Loucy (cell line): ENCODE measurements at regions not wholly inside any gene's neighbourhood (a gene's known extent, or its start where the extent isn't known, plus 50 kb on each side); places are given as distances from the start of the nearest gene placed in this dataset.

Source experiments
- H2AFZ ChIP-seq: fragments of 200-600 bp; sonication (generic); 2 replicates; pipeline ENCODE4 v1.6.0; 2016; ENCODE audit warnings: antibody characterized with exemption, mild to moderate bottlenecking, low read length, moderate library complexity
- H3F3A ChIP-seq: fragments of 200-600 bp; 2 replicates; pipeline ENCODE4 v1.6.0; 2016; ENCODE audit warnings: antibody characterized with exemption, low read depth, mild to moderate bottlenecking
- H3K27me3 ChIP-seq: fragments of 200-600 bp; sonication (generic); 2 replicates; pipeline ENCODE4 v1.6.1; 2014; ENCODE audit warnings: low read length, mild to moderate bottlenecking; ENCODE audit not compliant: insufficient read depth, poor library complexity, severe bottlenecking
- H3K36me3 ChIP-seq: fragments of 200-600 bp; sonication (generic); 2 replicates; pipeline ENCODE4 v1.6.1; 2016; ENCODE audit warnings: low read length; ENCODE audit not compliant: insufficient read depth
- H3K4me1 ChIP-seq: fragments of 200-600 bp; sonication (generic); 2 replicates; pipeline ENCODE4 v1.5.1; 2014; ENCODE audit warnings: low read length, mild to moderate bottlenecking; ENCODE audit not compliant: insufficient read depth, poor library complexity, severe bottlenecking
- H3K4me2 ChIP-seq: fragments of 200-600 bp; sonication (generic); 2 replicates; pipeline ENCODE4 v1.6.0; 2014; ENCODE audit warnings: antibody characterized with exemption, low read length, low read depth, mild to moderate bottlenecking; ENCODE audit not compliant: poor library complexity, severe bottlenecking
- H3K4me3 ChIP-seq: fragments of 200-600 bp; sonication (generic); 2 replicates; pipeline ENCODE4 v1.5.1; 2014; ENCODE audit warnings: low read length, mild to moderate bottlenecking, mixed read lengths; ENCODE audit not compliant: poor library complexity, severe bottlenecking
- H3K79me2 ChIP-seq: fragments of 200-600 bp; sonication (generic); 2 replicates; pipeline ENCODE4 v1.6.1; 2014; ENCODE audit warnings: low read length; ENCODE audit not compliant: insufficient read depth
- H3K9ac ChIP-seq: fragments of 200-600 bp; sonication (generic); 2 replicates; pipeline ENCODE4 v1.6.0; 2014; ENCODE audit warnings: mild to moderate bottlenecking, low read depth, low read length, moderate library complexity; ENCODE audit not compliant: poor library complexity, severe bottlenecking
- H3K9me2 ChIP-seq: fragments of 200-600 bp; sonication (generic); replicated peaks from 2 replicates; pipeline ENCODE4 v1.6.1; 2016; ENCODE audit warnings: low read depth, low read length, mixed read lengths
- H3K9me3 ChIP-seq: fragments of 200-600 bp; sonication (generic); 2 replicates; pipeline ENCODE4 v1.6.1; 2014; ENCODE audit warnings: mild to moderate bottlenecking, antibody characterized with exemption, low read length, low read depth; ENCODE audit not compliant: insufficient read depth
- H4K20me1 ChIP-seq: fragments of 200-600 bp; sonication (generic); 2 replicates; pipeline ENCODE4 v1.6.0; 2014; ENCODE audit warnings: antibody characterized with exemption, low read length, mild to moderate bottlenecking; ENCODE audit not compliant: insufficient read depth, poor library complexity, severe bottlenecking
- CTCF ChIP-seq: fragments of 200-600 bp; sonication (generic); conservative IDR thresholded peaks from 2 replicates; pipeline ENCODE4 v1.5.1; 2014; ENCODE audit warnings: mild to moderate bottlenecking, antibody characterized with exemption, low read length
- EZH2phosphoT487 ChIP-seq: fragments of 200-600 bp; IDR thresholded peaks from 2 replicates; pipeline ENCODE4 v1.6.1; 2018; ENCODE audit warnings: antibody characterized with exemption, mild to moderate bottlenecking, moderate library complexity, borderline replicate concordance

DNA sequence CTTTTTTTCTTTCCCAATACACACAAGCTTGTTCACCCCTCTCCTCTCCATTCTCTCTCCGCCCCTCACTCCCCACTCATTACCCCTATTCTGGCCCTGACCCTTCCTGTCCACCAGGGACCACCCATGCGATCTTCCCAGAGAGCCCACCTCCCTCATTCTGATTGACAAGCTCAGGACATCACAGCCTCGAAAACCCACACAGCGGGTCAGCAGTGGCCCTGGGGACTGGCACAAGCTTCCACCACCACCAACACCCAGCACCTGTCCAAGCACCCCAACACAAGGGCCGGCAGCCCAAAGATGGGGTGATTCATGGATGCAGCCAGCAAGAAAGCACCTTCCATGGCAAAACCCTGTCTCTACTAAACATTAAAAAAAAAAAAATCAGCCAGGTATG is 50.0 kb upstream of the USP6NL start:
- Histone ChIP-seq H3K9ac (no peak overlapping the region), H3K9me3 (no peaks in the 10 kb centered on the region), H3K36me3 (no peaks in the 10 kb centered on the region), H2AFZ (no peak overlapping the region), H3K4me2 (no peak overlapping the region), H3K4me3 (no peak overlapping the region), H3K4me1 (peaks cover 3% of the 10 kb centered on the region), H3K9me2 (no peaks in the 10 kb centered on the region), H4K20me1 (no peaks in the 10 kb centered on the region), H3K79me2 (no peaks in the 10 kb centered on the region), H3F3A (no peaks in the 10 kb centered on the region), H3K27me3 (no peaks in the 10 kb centered on the region)
- TF ChIP-seq CTCF (no peak), EZH2phosphoT487 (no peak)
